ENCODE measurements at regions not wholly inside any gene's neighbourhood (a gene's known extent, or its start where the extent isn't known, plus 50 kb on each side); places are given as distances from the start of the nearest gene placed in this dataset.

GRCh38 chr9:75299324-75299723 is 211.0 kb downstream of the OSTF1 start:
- CTCF ChIA-PET, result no interaction called here
- POLR2A ChIA-PET, result no interaction called here

GRCh38 chr9:75333624-75334023 is 245.3 kb downstream of the OSTF1 start:
- CTCF ChIA-PET, result interaction anchor here (1.1 kb wide), 1 partner anchor 590 kb away, joined by 3 read pairs; no protein-coding TSS in a partner anchor
- no peak for TF ChIP-seq ZNF548 (tag by site-specific recombination; IDR thresholded peaks at IDR 0.05)
- no peak for TF ChIP-seq ZNF248 (tag by site-specific recombination; IDR thresholded peaks at IDR 0.05)
- TF ChIP-seq ZNF677 (tag by site-specific recombination; IDR thresholded peaks at IDR 0.05), result no peak
- no peak for TF ChIP-seq ZNF514 (tag by site-specific recombination; IDR thresholded peaks at IDR 0.05)
- no peak for TF ChIP-seq GLIS1 (tag by site-specific recombination; IDR thresholded peaks at IDR 0.05)
- no peak for TF ChIP-seq ZNF76 (tag by site-specific recombination; IDR thresholded peaks at IDR 0.05; ENCODE audit: borderline replicate concordance, low read depth)
- no peak for TF ChIP-seq ZNF24 (tag by site-specific recombination; IDR thresholded peaks at IDR 0.05)
- TF ChIP-seq ZNF600 (tag by site-specific recombination; IDR thresholded peaks at IDR 0.05), result no peak
- TF ChIP-seq ZBTB17 (tag by site-specific recombination; IDR thresholded peaks at IDR 0.05), result no peak
- TF ChIP-seq, protein P1, sequence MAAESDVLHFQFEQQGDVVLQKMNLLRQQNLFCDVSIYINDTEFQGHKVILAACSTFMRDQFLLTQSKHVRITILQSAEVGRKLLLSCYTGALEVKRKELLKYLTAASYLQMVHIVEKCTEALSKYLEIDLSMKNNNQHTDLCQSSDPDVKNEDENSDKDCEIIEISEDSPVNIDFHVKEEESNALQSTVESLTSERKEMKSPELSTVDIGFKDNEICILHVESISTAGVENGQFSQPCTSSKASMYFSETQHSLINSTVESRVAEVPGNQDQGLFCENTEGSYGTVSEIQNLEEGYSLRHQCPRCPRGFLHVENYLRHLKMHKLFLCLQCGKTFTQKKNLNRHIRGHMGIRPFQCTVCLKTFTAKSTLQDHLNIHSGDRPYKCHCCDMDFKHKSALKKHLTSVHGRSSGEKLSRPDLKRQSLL (tag by site-specific recombination; IDR thresholded peaks at IDR 0.05), result no peak
- no peak for TF ChIP-seq ZNF791 (tag by site-specific recombination; IDR thresholded peaks at IDR 0.05)
- Histone ChIP-seq H3K27ac (ENCODE audit: extremely low read depth, low read depth, low read length) (no peak overlapping the region), H3K4me3 (ENCODE audit: low read depth, low read length) (no peak overlapping the region), H3K4me1 (ENCODE audit: control insufficient read depth, insufficient read depth, low read length) (no peaks in the 10 kb centered on the region), H3K9me3 (ENCODE audit: control insufficient read depth, insufficient read depth, low read depth, low read length) (no peaks in the 10 kb centered on the region), H3K36me3 (ENCODE audit: control insufficient read depth in 2 of 2, insufficient read depth in 1 of 2, low read length in 2 of 2) (no peaks in the 10 kb centered on the region)
- POLR2A ChIA-PET, result no interaction called here

More at GRCh38 chr9:75299324-75299723, 211.0 kb downstream of the OSTF1 start:
- no peak overlapping the region for H3K4me3 ChIP-seq (ENCODE audit: low read depth, low read length)
- TF ChIP-seq ZNF571 (tag by site-specific recombination; IDR thresholded peaks at IDR 0.05) (no peak), ZNF629 (tag by site-specific recombination; IDR thresholded peaks at IDR 0.05) (no peak), OSR2 (tag by site-specific recombination; IDR thresholded peaks at IDR 0.05) (no peak), BCL11A (tag by site-specific recombination; IDR thresholded peaks at IDR 0.05; ENCODE audit: low read depth) (no peak), ZFP41 (tag by site-specific recombination; IDR thresholded peaks at IDR 0.05; ENCODE audit: borderline replicate concordance) (no peak), ZBTB11 (tag by site-specific recombination; conservative IDR thresholded peaks at IDR 0.05; ENCODE audit: low read depth) (no peak), SETDB1 (IDR thresholded peaks at IDR 0.05; ENCODE audit: insufficient read length, low read length) (no peak), ZNF350 (tag by site-specific recombination; IDR thresholded peaks at IDR 0.05) (no peak), ZNF660 (tag by site-specific recombination; IDR thresholded peaks at IDR 0.05) (no peak), ZNF248 (tag by site-specific recombination; IDR thresholded peaks at IDR 0.05) (no peak), ZBTB17 (tag by site-specific recombination; IDR thresholded peaks at IDR 0.05) (no peak), ZNF423 (tag by site-specific recombination; IDR thresholded peaks at IDR 0.05) (no peak), ZNF223 (tag by site-specific recombination; IDR thresholded peaks at IDR 0.05) (no peak)
- TF ChIP-seq, protein P2, sequence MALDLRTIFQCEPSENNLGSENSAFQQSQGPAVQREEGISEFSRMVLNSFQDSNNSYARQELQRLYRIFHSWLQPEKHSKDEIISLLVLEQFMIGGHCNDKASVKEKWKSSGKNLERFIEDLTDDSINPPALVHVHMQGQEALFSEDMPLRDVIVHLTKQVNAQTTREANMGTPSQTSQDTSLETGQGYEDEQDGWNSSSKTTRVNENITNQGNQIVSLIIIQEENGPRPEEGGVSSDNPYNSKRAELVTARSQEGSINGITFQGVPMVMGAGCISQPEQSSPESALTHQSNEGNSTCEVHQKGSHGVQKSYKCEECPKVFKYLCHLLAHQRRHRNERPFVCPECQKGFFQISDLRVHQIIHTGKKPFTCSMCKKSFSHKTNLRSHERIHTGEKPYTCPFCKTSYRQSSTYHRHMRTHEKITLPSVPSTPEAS (tag by site-specific recombination; IDR thresholded peaks at IDR 0.05), result no peak
- H3K4me1 ChIP-seq (ENCODE audit: control insufficient read depth, insufficient read depth, low read length), result no peaks in the 10 kb centered on the region
- H3K9me3 ChIP-seq (ENCODE audit: control insufficient read depth, insufficient read depth, low read depth, low read length), result no peaks in the 10 kb centered on the region
- no peaks in the 10 kb centered on the region for H3K36me3 ChIP-seq (ENCODE audit: control insufficient read depth in 2 of 2, insufficient read depth in 1 of 2, low read length in 2 of 2)
- no peak overlapping the region for H3K27ac ChIP-seq (ENCODE audit: extremely low read depth, low read depth, low read length)

Measured in HEK293 (cell line).